ENCODE measurements at regions not wholly inside any gene's neighbourhood (a gene's known extent, or its start where the extent isn't known, plus 50 kb on each side); places are given as distances from the start of the nearest gene placed in this dataset.

DNA sequence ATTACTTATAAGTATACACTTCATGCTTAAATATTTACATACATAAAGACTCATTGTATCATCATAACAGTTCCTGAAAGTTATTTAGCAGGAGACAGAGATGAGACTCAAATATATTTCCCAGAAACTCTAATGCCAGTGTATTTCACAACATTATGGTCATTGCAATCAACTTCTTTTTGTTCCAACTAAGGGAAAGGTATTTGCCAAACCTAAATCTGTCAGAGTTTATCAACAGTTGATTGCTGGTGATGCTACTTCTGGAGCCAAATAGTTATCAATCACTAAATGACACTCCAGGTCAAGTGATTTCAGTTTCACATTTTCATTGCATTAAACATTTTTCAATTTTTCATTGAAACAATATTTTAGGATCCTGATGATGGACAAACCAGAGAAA is 72.1 kb upstream of the AVPR1A start:
- Histone ChIP-seq H3K36me3 (no peaks in the 10 kb centered on the region), H3K27ac (no peak overlapping the region), H3K4me3 (no peak overlapping the region), H3K9me3 (no peaks in the 10 kb centered on the region), H3K27me3 (no peaks in the 10 kb centered on the region), H3K4me1 (no peaks in the 10 kb centered on the region)
- intact Hi-C loops (cut with DNase I): no loop called here
- ATAC-seq (no peak), DNase-seq (no peak)
- TF ChIP-seq, protein P1, sequence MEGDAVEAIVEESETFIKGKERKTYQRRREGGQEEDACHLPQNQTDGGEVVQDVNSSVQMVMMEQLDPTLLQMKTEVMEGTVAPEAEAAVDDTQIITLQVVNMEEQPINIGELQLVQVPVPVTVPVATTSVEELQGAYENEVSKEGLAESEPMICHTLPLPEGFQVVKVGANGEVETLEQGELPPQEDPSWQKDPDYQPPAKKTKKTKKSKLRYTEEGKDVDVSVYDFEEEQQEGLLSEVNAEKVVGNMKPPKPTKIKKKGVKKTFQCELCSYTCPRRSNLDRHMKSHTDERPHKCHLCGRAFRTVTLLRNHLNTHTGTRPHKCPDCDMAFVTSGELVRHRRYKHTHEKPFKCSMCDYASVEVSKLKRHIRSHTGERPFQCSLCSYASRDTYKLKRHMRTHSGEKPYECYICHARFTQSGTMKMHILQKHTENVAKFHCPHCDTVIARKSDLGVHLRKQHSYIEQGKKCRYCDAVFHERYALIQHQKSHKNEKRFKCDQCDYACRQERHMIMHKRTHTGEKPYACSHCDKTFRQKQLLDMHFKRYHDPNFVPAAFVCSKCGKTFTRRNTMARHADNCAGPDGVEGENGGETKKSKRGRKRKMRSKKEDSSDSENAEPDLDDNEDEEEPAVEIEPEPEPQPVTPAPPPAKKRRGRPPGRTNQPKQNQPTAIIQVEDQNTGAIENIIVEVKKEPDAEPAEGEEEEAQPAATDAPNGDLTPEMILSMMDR (IDR thresholded peaks at IDR 0.05): no peak

DNA sequence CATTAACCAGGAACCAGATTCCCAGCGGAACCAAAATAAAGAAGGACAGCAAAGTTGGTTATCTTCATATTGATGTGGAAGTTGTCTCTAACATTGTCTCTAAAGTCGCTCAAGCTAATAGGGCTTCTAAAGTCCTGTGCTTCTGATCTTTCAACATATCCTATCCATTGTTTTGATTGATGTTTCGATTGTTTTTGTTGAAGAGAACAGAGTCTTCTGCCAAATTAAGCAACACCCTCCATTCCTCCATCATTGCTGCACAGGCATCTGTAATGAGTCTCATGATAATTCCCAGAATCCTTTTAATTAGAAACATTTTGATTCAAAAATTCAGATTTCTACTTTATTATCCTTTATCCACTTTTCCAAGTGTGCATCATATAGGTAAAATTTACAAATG is 71.6 kb upstream of the AVPR1A start:
- H3K27ac ChIP-seq: no peak overlapping the region
- H3K4me1 ChIP-seq: no peaks in the 10 kb centered on the region
- TF ChIP-seq, protein P1 (IDR thresholded peaks at IDR 0.05): no peak
- DNase-seq (no peak), ATAC-seq (no peak)
- H3K36me3 ChIP-seq: no peaks in the 10 kb centered on the region
- H3K27me3 ChIP-seq: no peaks in the 10 kb centered on the region
- H3K4me3 ChIP-seq: no peak overlapping the region
- intact Hi-C loops (cut with DNase I): no loop called here
- H3K9me3 ChIP-seq: no peaks in the 10 kb centered on the region

DNA sequence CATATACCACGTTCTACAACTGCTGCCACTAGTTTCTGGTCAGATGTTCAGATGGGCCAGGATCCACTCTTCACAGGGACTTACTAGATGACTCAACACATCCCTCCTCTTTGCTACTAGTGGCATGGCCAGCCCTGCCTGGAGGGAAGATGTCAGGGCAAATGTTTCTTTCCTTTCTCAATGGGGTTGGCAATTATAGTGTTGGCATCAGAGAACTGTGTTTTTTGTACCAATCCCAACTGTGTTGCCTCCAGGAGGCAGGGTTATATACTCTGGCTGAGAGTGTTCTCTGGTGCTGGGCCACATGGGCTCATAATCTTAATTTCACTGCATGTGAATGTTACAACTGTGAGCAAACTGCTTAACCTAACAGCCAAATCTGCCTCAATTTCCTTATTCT is 69.9 kb upstream of the AVPR1A start:
- no peak overlapping the region for H3K27ac ChIP-seq
- H3K4me1 ChIP-seq: no peaks in the 10 kb centered on the region
- ATAC-seq (no peak), DNase-seq (no peak)
- no peaks in the 10 kb centered on the region for H3K27me3 ChIP-seq
- no peaks in the 10 kb centered on the region for H3K36me3 ChIP-seq
- TF ChIP-seq, protein P1 (IDR thresholded peaks at IDR 0.05): no peak
- intact Hi-C loops (cut with DNase I): no loop called here
- no peaks in the 10 kb centered on the region for H3K9me3 ChIP-seq
- no peak overlapping the region for H3K4me3 ChIP-seq

DNA sequence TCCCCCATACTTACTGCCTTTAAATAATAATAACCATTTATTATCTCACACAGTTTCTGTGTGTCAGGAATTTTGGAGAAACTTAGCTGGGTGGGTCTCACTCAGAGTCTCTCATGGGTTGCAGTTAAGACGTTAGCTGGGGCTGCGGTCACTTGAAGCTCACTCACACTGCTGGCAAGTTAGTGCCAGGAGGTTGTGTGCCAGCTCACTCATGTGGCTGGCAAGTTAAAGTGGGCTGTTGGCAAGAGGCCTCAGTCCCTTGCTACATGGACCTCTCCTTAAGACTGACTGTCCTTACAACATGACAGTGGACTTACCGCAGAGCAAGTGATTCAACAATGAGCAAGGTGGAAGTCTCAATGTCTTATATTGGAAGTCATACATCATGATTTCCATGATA is 61.3 kb upstream of the AVPR1A start:
- Histone ChIP-seq H3K4me3 (no peak overlapping the region), H3K36me3 (no peaks in the 10 kb centered on the region), H3K27me3 (no peaks in the 10 kb centered on the region), H3K27ac (no peak overlapping the region), H3K4me1 (no peaks in the 10 kb centered on the region), H3K9me3 (no peaks in the 10 kb centered on the region)
- no peak for DNase-seq
- TF ChIP-seq, protein P1 (IDR thresholded peaks at IDR 0.05): no peak
- intact Hi-C loops (cut with DNase I): no loop called here
- no peak for ATAC-seq

DNA sequence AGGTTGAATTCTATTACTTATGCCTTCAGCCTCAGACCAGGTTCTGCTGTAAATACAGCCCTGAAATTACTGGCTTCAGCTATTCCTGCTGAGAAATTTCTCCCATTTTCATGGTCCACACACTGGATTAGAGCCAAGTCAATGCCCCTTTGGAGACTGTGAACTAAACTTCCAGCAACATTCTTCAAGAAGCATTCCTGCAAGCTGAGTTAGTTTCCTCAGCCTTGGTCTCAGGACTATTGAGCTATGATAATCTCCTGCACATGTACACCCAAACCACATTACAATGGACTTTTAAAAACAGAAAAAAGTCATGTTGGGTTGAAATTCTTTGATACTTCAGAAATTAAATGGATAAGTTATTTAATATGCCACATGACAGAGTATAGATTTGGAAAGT is 58.0 kb upstream of the AVPR1A start:
- no peak overlapping the region for H3K27ac ChIP-seq
- H3K4me1 ChIP-seq: no peaks in the 10 kb centered on the region
- H3K4me3 ChIP-seq: no peak overlapping the region
- ATAC-seq: no peak
- TF ChIP-seq, protein P1 (IDR thresholded peaks at IDR 0.05): no peak
- no peaks in the 10 kb centered on the region for H3K36me3 ChIP-seq
- DNase-seq: no peak
- H3K27me3 ChIP-seq: no peaks in the 10 kb centered on the region
- intact Hi-C loops (cut with DNase I): no loop called here
- H3K9me3 ChIP-seq: no peaks in the 10 kb centered on the region

All from left lung (tissue), 4 donors.